Effector memory CD8-positive, alpha-beta T cell (primary cell): ENCODE measurements at regions not wholly inside any gene's neighbourhood (a gene's known extent, or its start where the extent isn't known, plus 50 kb on each side); places are given as distances from the start of the nearest gene placed in this dataset.

Experiments
- ATAC-seq: fragments of 150-1000 bp; cut with Tn5 transposase; replicated peaks from 2 replicates; pipeline ENCODE4 v1.10.0; 2021; ENCODE audit warnings: mild to moderate bottlenecking, moderate library complexity
- DNase-seq, 3 experiments: peaks; one replicate each; pipeline ENCODE4 v3.0.0; 2021
- H3K27ac Mint-ChIP-seq, 2 donors: one replicate each; pipeline ENCODE4 v1.8.0; 2022; ENCODE audit warnings: mild to moderate bottlenecking in 2 of 2, mixed read lengths in 2 of 2, moderate library complexity in 2 of 2
- H3K27me3 Mint-ChIP-seq, 2 donors: one replicate each; pipeline ENCODE4 v1.8.0; 2022; ENCODE audit warnings: mixed read lengths in 2 of 2
- H3K36me3 Mint-ChIP-seq: one replicate; pipeline ENCODE4 v1.8.0; 2022; ENCODE audit warnings: mild to moderate bottlenecking, moderate library complexity, mixed read lengths; ENCODE audit not compliant: insufficient read depth
- H3K4me1 Mint-ChIP-seq, 2 donors: one replicate each; pipeline ENCODE4 v1.8.0; 2022; ENCODE audit warnings: low read depth in 2 of 2, mixed read lengths in 2 of 2
- H3K4me3 Mint-ChIP-seq, 2 donors: one replicate each; pipeline ENCODE4 v1.8.0; 2022; ENCODE audit warnings: mild to moderate bottlenecking in 2 of 2, mixed read lengths in 2 of 2, moderate library complexity in 2 of 2
- H3K9me3 Mint-ChIP-seq, 2 donors: one replicate each; pipeline ENCODE4 v1.8.0; 2022; ENCODE audit warnings: mixed read lengths in 2 of 2

- ATAC-seq = no peak
- no peak for DNase-seq
- Mint-ChIP-seq H3K36me3 (no peaks in the 10 kb centered on the region), H3K27ac (no peak overlapping the region), H3K4me3 (no peak overlapping the region), H3K27me3 (peaks cover 37 to 39% of the 10 kb centered on the region in 2 donors), H3K4me1 (no peaks in the 10 kb centered on the region), H3K9me3 (no peaks in the 10 kb centered on the region)
Measured at GRCh38 chr6:156652231-156652750, 124.9 kb upstream of the ARID1B start.

GRCh38 chr6:156651486-156651885 lies 125.7 kb upstream of the ARID1B start:
- Mint-ChIP-seq H3K4me1 (peaks cover 0 to 2% of the 10 kb centered on the region in 2 donors), H3K4me3 (no peak overlapping the region), H3K27ac (no peak overlapping the region), H3K9me3 (no peaks in the 10 kb centered on the region), H3K27me3 (peaks cover 45% of the 10 kb centered on the region in 2 donors), H3K36me3 (no peaks in the 10 kb centered on the region)
- ATAC-seq (no peak), DNase-seq (no peak)

- H3K9me3 Mint-ChIP-seq = no peaks in the 10 kb centered on the region
- H3K4me1 Mint-ChIP-seq = peaks cover 0 to 2% of the 10 kb centered on the region in 2 donors
- DNase-seq (no peak), ATAC-seq (no peak)
- no peaks in the 10 kb centered on the region for H3K36me3 Mint-ChIP-seq
- no peak overlapping the region for H3K27ac Mint-ChIP-seq
- peaks cover 47 to 50% of the 10 kb centered on the region in 2 donors for H3K27me3 Mint-ChIP-seq
- no peak overlapping the region for H3K4me3 Mint-ChIP-seq
Measured at GRCh38 chr6:156650896-156651390, 126.2 kb upstream of the ARID1B start.

- Mint-ChIP-seq H3K4me3 (no peak overlapping the region), H3K4me1 (peaks cover 0 to 2% of the 10 kb centered on the region in 2 donors), H3K9me3 (no peaks in the 10 kb centered on the region), H3K36me3 (no peaks in the 10 kb centered on the region), H3K27me3 (peaks cover 54 to 62% of the 10 kb centered on the region in 2 donors), H3K27ac (no peak overlapping the region)
- no peak for ATAC-seq
- DNase-seq = no peak
Measured at GRCh38 chr6:156648616-156649015, 128.6 kb upstream of the ARID1B start.

GRCh38 chr6:156647991-156648390 lies 129.2 kb upstream of the ARID1B start:
- Mint-ChIP-seq H3K27ac (no peak overlapping the region), H3K36me3 (no peaks in the 10 kb centered on the region), H3K4me3 (no peak overlapping the region), H3K27me3 (peaks cover 47 to 61% of the 10 kb centered on the region in 2 donors), H3K4me1 (peaks cover 0 to 2% of the 10 kb centered on the region in 2 donors), H3K9me3 (no peaks in the 10 kb centered on the region)
- DNase-seq (no peak), ATAC-seq (no peak)

- H3K27me3 Mint-ChIP-seq = peaks cover 45 to 56% of the 10 kb centered on the region in 2 donors
- ATAC-seq (no peak), DNase-seq (no peak)
- H3K27ac Mint-ChIP-seq = no peak overlapping the region
- peaks cover 0 to 2% of the 10 kb centered on the region in 2 donors for H3K4me1 Mint-ChIP-seq
- no peaks in the 10 kb centered on the region for H3K9me3 Mint-ChIP-seq
- no peak overlapping the region for H3K4me3 Mint-ChIP-seq
- H3K36me3 Mint-ChIP-seq = no peaks in the 10 kb centered on the region
Measured at GRCh38 chr6:156647140-156647784, 129.9 kb upstream of the ARID1B start.

- no peaks in the 10 kb centered on the region for H3K9me3 Mint-ChIP-seq
- ATAC-seq (no peak), DNase-seq (no peak)
- H3K27me3 Mint-ChIP-seq = peaks cover 45 to 56% of the 10 kb centered on the region in 2 donors
- no peaks in the 10 kb centered on the region for H3K36me3 Mint-ChIP-seq
- peaks cover 0 to 2% of the 10 kb centered on the region in 2 donors for H3K4me1 Mint-ChIP-seq
- no peak overlapping the region for H3K4me3 Mint-ChIP-seq
- H3K27ac Mint-ChIP-seq = no peak overlapping the region
Measured at GRCh38 chr6:156646496-156646895, 130.7 kb upstream of the ARID1B start.

- Mint-ChIP-seq H3K4me1 (peaks cover 0 to 2% of the 10 kb centered on the region in 2 donors), H3K27me3 (peaks cover 45 to 56% of the 10 kb centered on the region in 2 donors), H3K9me3 (no peaks in the 10 kb centered on the region), H3K36me3 (no peaks in the 10 kb centered on the region), H3K4me3 (no peak overlapping the region), H3K27ac (no peak overlapping the region)
- DNase-seq (no peak), ATAC-seq (no peak)
Measured at GRCh38 chr6:156645097-156645496, 132.1 kb upstream of the ARID1B start.

- Mint-ChIP-seq H3K9me3 (no peaks in the 10 kb centered on the region), H3K27ac (no peak overlapping the region), H3K4me1 (peaks cover 8 to 13% of the 10 kb centered on the region in 2 donors), H3K4me3 (no peak overlapping the region), H3K27me3 (peaks cover 8 to 17% of the 10 kb centered on the region in 2 donors), H3K36me3 (no peaks in the 10 kb centered on the region)
- DNase-seq = no peak
- no peak for ATAC-seq
Measured at GRCh38 chr6:156639009-156639721, 138.0 kb upstream of the ARID1B start.

GRCh38 chr6:156638581-156638980 lies 138.6 kb upstream of the ARID1B start:
- no peak overlapping the region for H3K27ac Mint-ChIP-seq
- DNase-seq (no peak), ATAC-seq (no peak)
- no peak overlapping the region for H3K4me3 Mint-ChIP-seq
- no peaks in the 10 kb centered on the region for H3K9me3 Mint-ChIP-seq
- H3K27me3 Mint-ChIP-seq = peaks cover 8 to 12% of the 10 kb centered on the region in 2 donors
- H3K4me1 Mint-ChIP-seq = peaks cover 11 to 18% of the 10 kb centered on the region in 2 donors
- H3K36me3 Mint-ChIP-seq = no peaks in the 10 kb centered on the region

GRCh38 chr6:156634951-156635371 lies 142.2 kb upstream of the ARID1B start:
- Mint-ChIP-seq H3K4me1 (peaks cover 11 to 18% of the 10 kb centered on the region in 2 donors), H3K27ac (no peak overlapping the region), H3K4me3 (peak overlapping the region; percentile 14 to 51)

GRCh38 chr6:156634048-156634447 lies 143.1 kb upstream of the ARID1B start:
- ATAC-seq (no peak), DNase-seq (no peak)
- Mint-ChIP-seq H3K27ac (no peak overlapping the region), H3K4me1 (peaks cover 11 to 18% of the 10 kb centered on the region in 2 donors), H3K4me3 (peak overlapping the region; percentile 19 to 59), H3K36me3 (no peaks in the 10 kb centered on the region), H3K9me3 (no peaks in the 10 kb centered on the region), H3K27me3 (peaks cover 13 to 21% of the 10 kb centered on the region in 2 donors)

More at GRCh38 chr6:156634951-156635371, 142.2 kb upstream of the ARID1B start:
- H3K27me3 Mint-ChIP-seq = peaks cover 13 to 25% of the 10 kb centered on the region in 2 donors
- H3K9me3 Mint-ChIP-seq = no peaks in the 10 kb centered on the region
- no peak for DNase-seq
- ATAC-seq = no peak
- no peaks in the 10 kb centered on the region for H3K36me3 Mint-ChIP-seq

GRCh38 chr6:156633291-156633690 lies 143.9 kb upstream of the ARID1B start:
- DNase-seq (no peak), ATAC-seq (no peak)
- Mint-ChIP-seq H3K27ac (peak overlapping the region in 1 of 2 donors; percentile 6), H3K4me3 (peak overlapping the region in 1 of 2 donors; percentile 45), H3K9me3 (no peaks in the 10 kb centered on the region), H3K27me3 (peaks cover 11 to 16% of the 10 kb centered on the region in 2 donors), H3K36me3 (no peaks in the 10 kb centered on the region), H3K4me1 (peaks cover 11 to 18% of the 10 kb centered on the region in 2 donors)
